Liver (tissue), 7 donors: ENCODE measurements at regions not wholly inside any gene's neighbourhood (a gene's known extent, or its start where the extent isn't known, plus 50 kb on each side); places are given as distances from the start of the nearest gene placed in this dataset.

Experiments used
- DNase-seq: peaks from one replicate; pipeline ENCODE4 v3.0.0-alpha.2; 2017; ENCODE audit warnings: low spot score
- H3K27ac ChIP-seq, 2 donors: one replicate each; pipeline ENCODE4 v1.7.0; 2013; ENCODE audit warnings: inconsistent platforms in 2 of 2, low read length in 2 of 2, control low read depth in 1 of 2, low read depth in 1 of 2, mild to moderate bottlenecking in 1 of 2
- H3K27me3 ChIP-seq, 4 donors: one replicate each; pipeline versions ENCODE4 v1.6.1 to v1.7.0; 2013; ENCODE audit warnings: low read length in 3 of 4, inconsistent platforms in 1 of 4, mild to moderate bottlenecking in 1 of 4, moderate library complexity in 1 of 4; ENCODE audit not compliant: control insufficient read depth in 4 of 4, insufficient read depth in 4 of 4
- H3K36me3 ChIP-seq, 4 donors: one replicate each; pipeline versions ENCODE4 v1.6.1 to v1.7.0; 2013; ENCODE audit warnings: low read length in 3 of 4, mild to moderate bottlenecking in 3 of 4, low read depth in 1 of 4, moderate library complexity in 1 of 4; ENCODE audit not compliant: control insufficient read depth in 4 of 4, insufficient read depth in 3 of 4
- H3K4me1 ChIP-seq, 4 donors: one replicate each; pipeline versions ENCODE4 v1.6.1 to v1.7.0; 2013; ENCODE audit warnings: low read length in 3 of 4, mild to moderate bottlenecking in 3 of 4, moderate library complexity in 1 of 4; ENCODE audit not compliant: control insufficient read depth in 4 of 4, insufficient read depth in 4 of 4
- H3K4me3 ChIP-seq, 3 donors: one replicate each; pipeline versions ENCODE4 v1.6.1 to v1.7.0; 2013; ENCODE audit warnings: low read length in 3 of 3, control low read depth in 1 of 3, low read depth in 1 of 3, mild to moderate bottlenecking in 1 of 3
- H3K9ac ChIP-seq, 2 donors: one replicate each; pipeline ENCODE4 v1.7.0; 2013; ENCODE audit warnings: low read length in 2 of 2, mild to moderate bottlenecking in 2 of 2, moderate library complexity in 2 of 2, control low read depth in 1 of 2, low read depth in 1 of 2
- H3K9me3 ChIP-seq, 4 donors: one replicate each; pipeline versions ENCODE4 v1.6.1 to v1.7.0; 2013; ENCODE audit warnings: low read length in 3 of 4; ENCODE audit not compliant: control insufficient read depth in 4 of 4
- ATF3 ChIP-seq: IDR thresholded peaks from 2 replicates; pipeline ENCODE4 v1.6.1; 2016; ENCODE audit warnings: antibody characterized with exemption
- CTCF ChIP-seq: fragments of 150-350 bp; IDR thresholded peaks from 2 replicates; pipeline ENCODE4 v1.5.1; 2017; ENCODE audit warnings: improper control_type of control experiment, low read depth, low read length; ENCODE audit not compliant: missing input control
- EGR1 ChIP-seq, 2 donors: IDR thresholded peaks; 2 replicates each; pipeline ENCODE4 v1.6.1; 2016 to 2018; ENCODE audit warnings: antibody characterized with exemption in 2 of 2, low read depth in 2 of 2
- FOXA1 ChIP-seq: IDR thresholded peaks from 2 replicates; pipeline ENCODE4 v1.6.1; 2016; ENCODE audit warnings: antibody characterized with exemption
- FOXA2 ChIP-seq: IDR thresholded peaks from 2 replicates; pipeline ENCODE4 v1.6.1; 2016; ENCODE audit warnings: antibody characterized with exemption
- GABPA ChIP-seq, 2 donors: IDR thresholded peaks in 1 of 2; conservative IDR thresholded peaks in 1 of 2; 2 replicates each; pipeline ENCODE4 v1.6.1; 2016; ENCODE audit warnings: antibody characterized with exemption in 2 of 2, mild to moderate bottlenecking in 1 of 2, moderate library complexity in 1 of 2
- HNF4A ChIP-seq, 2 donors: conservative IDR thresholded peaks; 2 replicates each; pipeline ENCODE4 v1.6.1; 2016; ENCODE audit warnings: antibody characterized with exemption in 2 of 2, mild to moderate bottlenecking in 2 of 2
- HNF4G ChIP-seq: IDR thresholded peaks from 2 replicates; pipeline ENCODE4 v1.6.1; 2016; ENCODE audit warnings: antibody characterized with exemption
- MAX ChIP-seq: IDR thresholded peaks from 2 replicates; pipeline ENCODE4 v1.6.1; 2016; ENCODE audit warnings: antibody characterized with exemption
- NR2F2 ChIP-seq: IDR thresholded peaks from 2 replicates; pipeline ENCODE4 v1.6.1; 2016; ENCODE audit warnings: antibody characterized with exemption
- RAD21 ChIP-seq, 2 donors: IDR thresholded peaks; 2 replicates each; pipeline ENCODE4 v1.6.1; 2016; ENCODE audit warnings: antibody characterized with exemption in 2 of 2, mild to moderate bottlenecking in 2 of 2
- REST ChIP-seq: IDR thresholded peaks from 2 replicates; pipeline ENCODE4 v1.6.1; 2016; ENCODE audit warnings: antibody characterized with exemption, mild to moderate bottlenecking
- SP1 ChIP-seq: IDR thresholded peaks from 2 replicates; pipeline ENCODE4 v1.6.1; 2018; ENCODE audit warnings: antibody characterized with exemption, mild to moderate bottlenecking
- TAF1 ChIP-seq: conservative IDR thresholded peaks from 2 replicates; pipeline ENCODE4 v1.6.1; 2016; ENCODE audit warnings: antibody characterized with exemption, mild to moderate bottlenecking
- ZBTB33 ChIP-seq: IDR thresholded peaks from 2 replicates; pipeline ENCODE4 v1.6.1; 2016; ENCODE audit warnings: antibody characterized with exemption
- donor health status: healthy.
- donor health status: healthy.
- donor health status: healthy.
- donor health status: healthy.

- TF ChIP-seq ATF3 (no peak), FOXA2 (no peak), HNF4A (conservative IDR thresholded peaks at IDR 0.05) (no peak), CTCF (no peak), GABPA (IDR thresholded peaks at IDR 0.05 in 1 of 2, conservative IDR thresholded peaks at IDR 0.05 in 1 of 2) (no peak)
These were observed 194.2 kb downstream of the SYT10 start (continued) for GRCh38 chr12:33245434-33245833.

GRCh38 chr12:33226671-33227070 lies 212.9 kb downstream of the SYT10 start:
- H3K9ac ChIP-seq: no peak overlapping the region
- no peak for DNase-seq
- no peaks in the 10 kb centered on the region for H3K9me3 ChIP-seq
- H3K4me1 ChIP-seq: no peaks in the 10 kb centered on the region
- H3K4me3 ChIP-seq: no peak overlapping the region
- H3K27me3 ChIP-seq: peaks cover 0 to 4% (median 0%) of the 10 kb centered on the region in 4 donors
- no peak for TF ChIP-seq HNF4G
- no peak for TF ChIP-seq FOXA1
- TF ChIP-seq SP1: no peak
- TF ChIP-seq GABPA (IDR thresholded peaks at IDR 0.05 in 1 of 2, conservative IDR thresholded peaks at IDR 0.05 in 1 of 2): no peak
- TF ChIP-seq HNF4A (conservative IDR thresholded peaks at IDR 0.05): no peak
- TF ChIP-seq CTCF: no peak
- TF ChIP-seq RAD21 (IDR thresholded peaks at IDR 0.05): no peak
- no peak for TF ChIP-seq MAX
- no peak for TF ChIP-seq EGR1 (IDR thresholded peaks at IDR 0.05; ENCODE audit: low read depth in 2 of 2)
- TF ChIP-seq FOXA2: no peak
- TF ChIP-seq ATF3: no peak
- no peak for TF ChIP-seq REST
- no peak for TF ChIP-seq ZBTB33
- TF ChIP-seq NR2F2: no peak
- no peak for TF ChIP-seq TAF1
- no peaks in the 10 kb centered on the region for H3K36me3 ChIP-seq
- H3K27ac ChIP-seq: no peak overlapping the region
